C4-2B (cell line): ENCODE measurements at regions not wholly inside any gene's neighbourhood (a gene's known extent, or its start where the extent isn't known, plus 50 kb on each side); places are given as distances from the start of the nearest gene placed in this dataset.
"Not testable (repeated sequence)": the region's sequence is repeated elsewhere in the genome, so short reads cannot be mapped to it uniquely, and the experiment has no call there.

ENCODE experiments used
- H3K27ac ChIP-seq: fragments of 450-650 bp; 2 replicates; pipeline ENCODE4 v1.5.1; 2017
- ZFX ChIP-seq: fragments of 450-650 bp; IDR thresholded peaks from 2 replicates; pipeline ENCODE4 v1.6.1; 2017
- TF ChIP-seq, protein P1 (sequence below): fragments of 450-650 bp; conservative IDR thresholded peaks from 2 replicates; pipeline ENCODE4 v1.5.1; 2017; ENCODE audit warnings: mild to moderate bottlenecking

DNA sequence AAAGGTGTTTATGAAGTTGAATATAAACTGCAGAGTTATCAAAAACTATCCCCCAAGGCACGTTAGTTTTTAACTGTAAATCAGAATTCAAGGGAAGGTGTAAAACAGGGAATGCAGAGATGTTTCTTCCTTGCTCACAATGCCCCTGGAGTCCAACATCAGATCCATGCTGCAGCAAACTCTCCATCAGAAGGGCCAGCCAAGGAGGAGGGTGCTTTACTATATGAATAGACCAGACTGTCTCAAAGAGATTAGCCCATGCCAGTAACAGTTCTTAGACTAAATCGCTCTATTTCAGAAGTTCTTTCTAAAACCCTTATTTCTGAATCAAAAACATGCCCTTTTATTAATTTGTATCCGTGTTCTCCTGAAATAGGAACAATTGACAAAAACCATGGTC is 362.8 kb upstream of the RPS23 start:
- H3K27ac ChIP-seq, result no peak overlapping the region
- no peak for TF ChIP-seq ZFX
- TF ChIP-seq, protein P1, sequence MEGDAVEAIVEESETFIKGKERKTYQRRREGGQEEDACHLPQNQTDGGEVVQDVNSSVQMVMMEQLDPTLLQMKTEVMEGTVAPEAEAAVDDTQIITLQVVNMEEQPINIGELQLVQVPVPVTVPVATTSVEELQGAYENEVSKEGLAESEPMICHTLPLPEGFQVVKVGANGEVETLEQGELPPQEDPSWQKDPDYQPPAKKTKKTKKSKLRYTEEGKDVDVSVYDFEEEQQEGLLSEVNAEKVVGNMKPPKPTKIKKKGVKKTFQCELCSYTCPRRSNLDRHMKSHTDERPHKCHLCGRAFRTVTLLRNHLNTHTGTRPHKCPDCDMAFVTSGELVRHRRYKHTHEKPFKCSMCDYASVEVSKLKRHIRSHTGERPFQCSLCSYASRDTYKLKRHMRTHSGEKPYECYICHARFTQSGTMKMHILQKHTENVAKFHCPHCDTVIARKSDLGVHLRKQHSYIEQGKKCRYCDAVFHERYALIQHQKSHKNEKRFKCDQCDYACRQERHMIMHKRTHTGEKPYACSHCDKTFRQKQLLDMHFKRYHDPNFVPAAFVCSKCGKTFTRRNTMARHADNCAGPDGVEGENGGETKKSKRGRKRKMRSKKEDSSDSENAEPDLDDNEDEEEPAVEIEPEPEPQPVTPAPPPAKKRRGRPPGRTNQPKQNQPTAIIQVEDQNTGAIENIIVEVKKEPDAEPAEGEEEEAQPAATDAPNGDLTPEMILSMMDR, result no peak

DNA sequence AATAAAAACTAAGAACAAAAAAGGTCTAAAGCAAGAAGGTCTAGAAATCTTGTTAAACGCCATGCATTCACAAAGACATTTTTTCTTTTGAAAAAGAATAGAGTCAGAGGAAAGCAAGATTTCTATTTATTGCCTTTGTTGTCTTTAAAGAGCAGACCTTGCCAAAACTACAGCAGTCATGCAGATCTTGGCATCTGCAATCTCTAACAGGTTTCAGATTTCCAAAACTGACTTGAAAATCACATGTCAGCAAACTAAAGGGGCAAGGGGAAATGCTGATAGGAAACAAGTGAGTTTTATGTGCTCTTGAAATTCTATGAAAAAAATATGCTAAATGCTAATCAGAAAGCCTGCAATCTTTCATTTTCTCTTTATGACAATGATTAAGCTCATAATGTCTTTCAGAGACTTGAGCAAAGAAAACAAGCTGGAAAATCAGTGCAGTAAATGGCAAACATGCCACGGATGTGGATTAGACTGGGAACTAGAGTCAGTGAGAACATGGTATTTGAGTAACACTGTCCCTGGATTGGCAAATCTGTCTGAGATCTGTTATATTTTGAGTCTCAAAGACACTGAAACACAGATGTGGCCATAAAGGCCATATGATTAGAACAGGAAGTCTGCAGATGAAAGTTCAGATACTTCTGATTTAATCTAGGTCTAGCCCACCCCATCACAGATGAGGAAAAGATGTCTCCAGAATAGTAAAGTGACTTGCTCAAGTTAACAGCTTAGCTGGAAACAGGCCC is 361.4 kb upstream of the RPS23 start:
- H3K27ac ChIP-seq, result no peak overlapping the region
- no peak for TF ChIP-seq ZFX
- TF ChIP-seq, protein P1, result no peak

DNA sequence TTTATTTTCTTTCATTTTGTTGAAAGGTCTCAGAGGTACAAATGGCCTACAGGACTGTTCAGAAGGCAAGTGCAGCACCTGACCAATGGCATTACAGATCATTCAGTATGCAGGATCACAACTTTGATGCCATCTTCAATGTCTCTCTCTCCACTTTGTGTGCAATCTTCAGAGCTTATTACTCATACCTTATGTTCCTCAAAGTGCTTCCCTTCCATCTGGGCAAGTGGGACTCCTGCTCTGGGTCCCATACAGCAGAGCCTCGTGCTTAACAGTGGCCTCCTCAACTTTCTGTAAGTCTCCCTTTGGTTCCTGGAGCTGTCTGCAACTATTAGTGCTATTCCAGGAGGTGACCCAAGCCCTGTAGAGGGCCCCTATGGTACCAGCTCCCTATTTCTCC is 358.4 kb upstream of the RPS23 start:
- TF ChIP-seq, protein P1, result no peak
- no peak for TF ChIP-seq ZFX
- no peak overlapping the region for H3K27ac ChIP-seq

- TF ChIP-seq, protein P1, result no peak
- TF ChIP-seq ZFX, result no peak
Observed at GRCh38 chr5:82635561-82636288, 357.6 kb upstream of the RPS23 start.

DNA sequence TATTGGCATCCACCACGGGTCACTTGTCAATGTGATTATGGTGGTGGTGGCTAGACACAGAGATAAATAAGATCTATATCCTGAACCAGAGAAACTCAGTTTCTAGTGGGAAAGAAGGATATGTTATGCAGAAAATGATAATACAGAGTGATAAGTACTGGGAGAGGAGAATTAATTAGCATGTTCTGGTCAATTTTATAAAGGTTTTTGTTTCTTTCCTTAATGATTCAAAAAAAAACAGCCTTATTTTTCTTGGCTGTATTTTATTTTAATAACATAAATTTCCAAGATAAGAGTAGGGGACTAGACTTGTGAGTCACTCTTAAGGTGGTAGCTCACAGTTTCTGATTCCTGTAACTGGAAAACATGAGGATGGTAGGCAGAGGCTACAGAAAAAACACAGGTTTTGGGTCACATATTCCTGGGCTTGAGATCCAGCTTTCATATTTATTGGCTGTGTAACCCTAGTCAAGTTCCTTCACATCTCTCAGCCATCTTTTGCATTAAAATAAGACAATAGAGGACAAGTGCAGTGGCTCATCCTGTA is 350.3 kb upstream of the RPS23 start:
- no peak overlapping the region for H3K27ac ChIP-seq
- no peak for TF ChIP-seq ZFX

More at GRCh38 chr5:82635561-82636288, 357.6 kb upstream of the RPS23 start:
- no peak overlapping the region for H3K27ac ChIP-seq

DNA sequence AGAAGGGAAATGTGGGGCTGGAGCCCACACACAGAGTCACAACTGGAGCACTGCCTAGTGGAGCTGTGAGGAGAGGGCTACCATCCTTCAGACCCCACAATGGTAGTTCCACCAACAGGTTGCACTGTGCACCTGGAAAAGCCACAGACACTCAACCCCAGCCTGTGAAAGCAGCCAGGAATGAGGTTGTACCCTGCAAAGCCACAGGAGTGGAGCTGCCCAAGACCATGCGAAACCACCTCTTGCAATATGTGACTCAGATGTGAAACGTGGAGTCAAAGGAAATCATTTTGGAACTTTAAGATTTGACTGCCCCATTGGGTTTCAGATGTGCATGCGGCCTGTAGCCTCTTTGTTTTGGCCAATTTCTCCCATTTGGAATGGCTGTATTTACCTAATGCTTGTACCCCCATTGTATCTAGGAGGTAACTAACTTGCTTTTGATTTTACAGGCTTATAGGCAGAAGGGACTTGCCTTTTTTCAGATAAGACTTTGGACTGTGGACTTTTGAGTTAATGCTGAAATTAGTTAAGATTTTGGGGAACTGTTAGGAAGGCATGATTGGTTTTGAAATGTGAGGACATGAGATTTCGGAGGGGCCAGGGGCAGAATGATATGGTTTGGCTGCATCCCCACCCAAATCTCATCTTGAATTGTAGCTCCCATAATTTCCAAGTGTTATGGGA is 348.9 kb upstream of the RPS23 start:
- not testable (repeated sequence) for H3K27ac ChIP-seq

GRCh38 chr5:82626012-82626411 is 347.9 kb upstream of the RPS23 start:
- H3K27ac ChIP-seq, result not testable (repeated sequence)

DNA sequence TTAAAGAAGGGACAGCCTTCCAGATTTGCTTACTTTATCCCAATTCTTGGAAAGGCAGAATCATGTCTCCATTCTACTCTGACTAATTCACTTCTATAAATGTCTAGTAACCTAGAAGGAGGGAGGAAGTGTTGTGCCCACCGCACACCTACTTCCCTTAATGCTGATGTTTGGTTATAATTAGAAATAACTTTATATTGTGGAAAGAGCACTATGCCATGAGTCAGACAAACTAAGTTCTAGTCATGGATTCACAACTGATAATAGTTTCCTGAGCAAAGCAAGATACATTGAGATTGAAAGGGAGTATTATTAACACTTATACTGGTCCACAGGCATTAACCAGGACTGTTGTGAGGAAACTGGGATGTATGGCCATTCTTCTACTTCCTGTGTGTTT is 345.9 kb upstream of the RPS23 start:
- no peak overlapping the region for H3K27ac ChIP-seq
- no peak for TF ChIP-seq ZFX
- TF ChIP-seq, protein P1, result no peak
